ENCODE measurements at regions not wholly inside any gene's neighbourhood (a gene's known extent, or its start where the extent isn't known, plus 50 kb on each side); places are given as distances from the start of the nearest gene placed in this dataset.

GRCh38 chr1:11400567-11400966 lies 78.4 kb upstream of the DISP3 start:
- 92% methylated on average over 2 of the region's 7 CpGs for WGBS (ENCODE audit: insufficient coverage)
- H3K36me3 Mint-ChIP-seq, result no peaks in the 10 kb centered on the region
- Histone ChIP-seq H3K4me2 (replicated peaks; ENCODE audit: extremely low read depth, low read length, poor library complexity, severe bottlenecking) (no peak overlapping the region), H3K79me2 (ENCODE audit: insufficient read depth, low read length) (no peaks in the 10 kb centered on the region), H2AFZ (ENCODE audit: insufficient read depth, low read depth, low read length, poor library complexity, severe bottlenecking) (no peak overlapping the region), H3K36me3 (replicated peaks in 1 of 2; ENCODE audit: control insufficient read depth in 1 of 2, insufficient read depth in 2 of 2, low read length in 2 of 2) (no peaks in the 10 kb centered on the region), H3K9ac (ENCODE audit: insufficient read depth, low read length, poor library complexity, severe bottlenecking) (no peak overlapping the region), H4K20me1 (ENCODE audit: insufficient read depth, low read length) (no peaks in the 10 kb centered on the region), H3K4me3 (replicated peaks in 1 of 3; ENCODE audit: low read depth in 2 of 3, low read length in 3 of 3) (no peak overlapping the region), H3K27ac (ENCODE audit: low read depth in 1 of 2, low read length in 2 of 2) (no peak overlapping the region), H3K9me3 (replicated peaks in 1 of 2; ENCODE audit: control insufficient read depth in 1 of 2, insufficient read depth in 1 of 2, low read length in 2 of 2) (no peaks in the 10 kb centered on the region), H3K4me1 (ENCODE audit: control insufficient read depth in 1 of 2, insufficient read depth in 2 of 2, low read length in 2 of 2) (no peaks in the 10 kb centered on the region), H3K27me3 (ENCODE audit: control insufficient read depth in 2 of 2, insufficient read depth in 2 of 2, low read length in 2 of 2) (no peaks in the 10 kb centered on the region)
- H3K27me3 Mint-ChIP-seq (ENCODE audit: low read depth in 3 of 3), result peaks cover 3 to 7% (median 3%) of the 10 kb centered on the region in 3 donors
- H3K4me1 Mint-ChIP-seq, result no peaks in the 10 kb centered on the region
- H3K27ac Mint-ChIP-seq, result no peak overlapping the region
- H3K4me3 Mint-ChIP-seq, result no peak overlapping the region
- TF ChIP-seq CTCF (IDR thresholded peaks at IDR 0.05), result no peak
- H3K9me3 Mint-ChIP-seq, result peaks cover 0 to 4% (median 0%) of the 10 kb centered on the region in 7 donors
- DNase-seq, result no peak
- intact Hi-C loops (cut with micrococcal nuclease), result no loop called here

- Histone ChIP-seq H3K9ac (ENCODE audit: insufficient read depth, low read length, poor library complexity, severe bottlenecking) (no peak overlapping the region), H3K27me3 (ENCODE audit: control insufficient read depth in 2 of 2, insufficient read depth in 2 of 2, low read length in 2 of 2) (peaks cover 0 to 2% of the 10 kb centered on the region in 2 donors), H3K4me2 (replicated peaks; ENCODE audit: extremely low read depth, low read length, poor library complexity, severe bottlenecking) (no peak overlapping the region), H3K4me3 (replicated peaks in 1 of 3; ENCODE audit: low read depth in 2 of 3, low read length in 3 of 3) (no peak overlapping the region), H4K20me1 (ENCODE audit: insufficient read depth, low read length) (no peaks in the 10 kb centered on the region), H2AFZ (ENCODE audit: insufficient read depth, low read depth, low read length, poor library complexity, severe bottlenecking) (no peak overlapping the region), H3K79me2 (ENCODE audit: insufficient read depth, low read length) (no peaks in the 10 kb centered on the region), H3K27ac (ENCODE audit: low read depth in 1 of 2, low read length in 2 of 2) (no peak overlapping the region), H3K9me3 (replicated peaks in 1 of 2; ENCODE audit: control insufficient read depth in 1 of 2, insufficient read depth in 1 of 2, low read length in 2 of 2) (no peaks in the 10 kb centered on the region), H3K4me1 (ENCODE audit: control insufficient read depth in 1 of 2, insufficient read depth in 2 of 2, low read length in 2 of 2) (no peaks in the 10 kb centered on the region), H3K36me3 (replicated peaks in 1 of 2; ENCODE audit: control insufficient read depth in 1 of 2, insufficient read depth in 2 of 2, low read length in 2 of 2) (no peaks in the 10 kb centered on the region)
- Mint-ChIP-seq H3K9me3 (peaks cover 0 to 10% (median 4%) of the 10 kb centered on the region in 7 donors), H3K27ac (no peak overlapping the region), H3K4me1 (no peaks in the 10 kb centered on the region), H3K4me3 (no peak overlapping the region), H3K36me3 (no peaks in the 10 kb centered on the region), H3K27me3 (ENCODE audit: low read depth in 3 of 3) (peaks cover 7 to 18% (median 11%) of the 10 kb centered on the region in 3 donors)
- intact Hi-C loops (cut with micrococcal nuclease), result no loop called here
- TF ChIP-seq CTCF (IDR thresholded peaks at IDR 0.05), result no peak
- 93% methylated on average over 3 of the region's 6 CpGs for WGBS (ENCODE audit: insufficient coverage)
- DNase-seq, result no peak
Observed at GRCh38 chr1:11406845-11407244, 72.1 kb upstream of the DISP3 start.

Data from CD14-positive monocyte (primary cell).